CD4-positive, alpha-beta T cell treated with Interleukin-17A for 1 hour (primary cell): ENCODE measurements at regions not wholly inside any gene's neighbourhood (a gene's known extent, or its start where the extent isn't known, plus 50 kb on each side); places are given as distances from the start of the nearest gene placed in this dataset.
"Not testable (repeated sequence)": the region's sequence is repeated elsewhere in the genome, so short reads cannot be mapped to it uniquely, and the experiment has no call there.

Source experiments
- DNase-seq: peaks from one replicate; pipeline ENCODE4 v3.0.0-alpha.2; 2020

DNA sequence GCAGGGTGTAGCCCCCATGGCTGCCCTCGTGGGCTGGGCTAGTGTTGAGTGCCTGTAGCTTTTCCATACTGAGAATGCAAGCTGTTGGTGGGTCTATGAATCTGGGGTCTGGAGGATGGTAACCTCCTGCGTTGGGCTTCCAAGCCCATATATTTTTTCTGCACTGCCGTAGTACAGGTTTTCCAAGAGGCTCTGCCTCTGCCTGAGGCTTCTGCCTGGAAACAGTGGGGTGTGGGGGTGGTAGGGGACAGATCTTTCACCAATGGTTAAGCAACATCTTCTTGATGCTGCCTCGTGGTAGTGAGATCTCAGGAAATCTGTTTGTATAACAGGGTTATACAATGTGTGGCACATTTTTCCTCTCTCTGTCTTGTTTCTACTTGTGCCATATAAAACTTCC lies 189.0 kb upstream of the ZNF519 start:
- not testable (repeated sequence) for DNase-seq

- not testable (repeated sequence) for DNase-seq
Observed at GRCh38 chr18:14301255-14301654, 169.0 kb upstream of the ZNF519 start.

DNA sequence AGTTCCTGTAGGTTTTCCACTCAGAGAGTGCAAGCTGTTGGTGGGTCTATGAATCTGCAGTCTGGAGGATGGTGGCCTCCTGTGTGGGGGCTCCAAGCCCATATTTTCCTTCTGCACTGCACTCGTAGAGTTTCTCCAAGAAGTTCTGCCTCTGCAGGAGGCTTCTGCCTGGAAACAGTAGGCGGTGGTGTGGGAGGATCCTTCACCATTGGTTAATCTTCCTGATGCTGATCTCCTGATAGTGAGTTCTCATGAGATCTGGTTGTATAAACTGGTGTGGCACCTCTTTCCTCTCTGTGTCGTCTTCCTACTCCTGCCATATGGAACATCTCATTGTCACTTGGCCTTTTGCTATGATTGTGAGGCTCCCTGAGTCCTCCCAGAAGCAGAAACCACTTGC lies 162.8 kb upstream of the ZNF519 start:
- DNase-seq = not testable (repeated sequence)

DNA sequence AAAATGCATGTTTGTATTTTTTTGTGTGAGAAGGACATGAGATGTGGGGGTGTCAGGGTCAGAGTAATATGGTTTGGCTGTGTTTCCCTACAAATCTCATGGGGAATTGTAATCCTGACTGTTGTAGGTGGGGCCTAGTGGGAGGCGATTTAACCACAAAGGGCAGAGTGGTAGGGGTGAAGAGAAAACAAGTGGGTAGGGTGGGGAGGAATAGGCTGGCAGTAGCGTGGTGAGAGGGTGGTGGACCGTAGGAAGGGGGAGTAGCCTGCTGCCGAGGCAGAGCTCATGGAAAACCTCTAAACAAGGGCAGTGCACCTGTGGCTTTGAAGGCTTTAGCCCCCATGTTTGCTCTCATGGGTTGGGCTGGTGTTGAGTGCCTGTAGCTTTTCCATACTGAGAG lies 152.8 kb upstream of the ZNF519 start:
- DNase-seq = no peak

GRCh38 chr18:14275391-14275790 lies 143.2 kb upstream of the ZNF519 start:
- DNase-seq = not testable (repeated sequence)

GRCh38 chr18:14265637-14266410 lies 133.6 kb upstream of the ZNF519 start:
- DNase-seq = not testable (repeated sequence)

DNA sequence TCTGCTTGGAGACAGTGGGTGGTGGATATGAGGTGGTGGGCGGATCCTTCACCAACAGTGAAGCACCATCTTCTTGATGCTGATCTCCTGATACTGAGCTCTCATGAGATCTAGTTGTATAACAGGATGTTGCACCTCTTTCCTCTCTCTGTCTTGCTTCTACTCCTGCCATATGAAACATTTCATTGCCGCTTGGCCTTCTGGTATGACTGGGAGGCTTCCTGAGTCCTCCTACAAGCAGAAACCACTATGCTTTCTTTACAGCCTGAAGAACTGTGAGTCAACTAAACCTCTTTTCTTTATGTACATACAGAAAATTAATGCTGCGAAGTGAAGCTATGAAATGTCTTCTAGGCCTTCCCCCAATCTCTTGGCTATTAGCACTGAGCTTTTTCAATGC lies 130.6 kb upstream of the ZNF519 start:
- not testable (repeated sequence) for DNase-seq

DNA sequence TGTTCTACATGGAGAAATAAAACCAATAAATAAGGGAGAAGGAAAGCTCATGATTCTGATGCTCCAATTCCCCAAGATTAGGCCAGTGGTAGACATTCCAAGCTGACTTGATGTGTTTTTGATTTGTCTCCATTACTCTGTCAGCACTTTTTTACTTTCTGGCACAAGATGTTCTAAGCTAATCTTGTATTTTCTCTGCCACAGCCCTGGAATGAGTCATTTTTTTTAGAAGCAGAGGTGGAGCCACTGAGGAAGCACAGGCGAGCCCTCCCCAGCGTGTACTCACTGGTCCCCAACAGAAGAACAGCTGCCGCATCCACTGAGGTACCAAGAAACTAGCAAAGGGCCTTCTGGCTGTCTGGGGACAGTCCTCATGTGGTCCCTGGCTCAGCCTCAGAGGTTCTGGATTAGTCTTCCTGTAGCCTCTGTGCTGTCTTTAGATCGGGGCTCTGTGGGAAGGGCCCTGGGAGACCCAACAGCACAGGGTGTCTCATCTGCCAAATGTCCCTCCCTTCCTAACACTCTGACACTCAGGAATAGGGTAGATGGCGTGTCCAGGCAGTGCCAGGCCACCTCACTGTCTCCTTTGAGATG lies 117.9 kb upstream of the ZNF519 start:
- not testable (repeated sequence) for DNase-seq

- not testable (repeated sequence) for DNase-seq
Observed at GRCh38 chr18:14239224-14239623, 107.0 kb upstream of the ZNF519 start.

GRCh38 chr18:14236356-14237048 lies 104.3 kb upstream of the ZNF519 start:
- DNase-seq = not testable (repeated sequence)

DNA sequence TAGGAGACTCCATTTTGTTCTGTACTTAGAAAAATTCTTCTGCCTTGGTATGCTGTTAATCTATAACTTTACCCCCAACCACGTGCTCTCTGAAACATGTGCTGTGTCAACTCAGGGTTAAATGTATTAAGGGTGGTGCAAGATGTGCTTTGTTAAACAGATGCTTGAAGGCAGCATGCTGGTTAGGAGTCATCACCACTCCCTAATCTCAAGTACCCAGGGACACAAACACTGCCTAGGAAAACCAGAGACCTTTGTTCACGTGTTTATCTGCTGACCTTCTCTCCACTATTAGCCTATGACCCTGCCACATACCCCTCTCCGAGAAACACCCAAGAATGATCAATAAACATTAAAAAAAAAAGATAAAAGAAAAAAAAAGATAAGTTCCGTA lies 93.0 kb upstream of the ZNF519 start:
- DNase-seq = not testable (repeated sequence)

DNA sequence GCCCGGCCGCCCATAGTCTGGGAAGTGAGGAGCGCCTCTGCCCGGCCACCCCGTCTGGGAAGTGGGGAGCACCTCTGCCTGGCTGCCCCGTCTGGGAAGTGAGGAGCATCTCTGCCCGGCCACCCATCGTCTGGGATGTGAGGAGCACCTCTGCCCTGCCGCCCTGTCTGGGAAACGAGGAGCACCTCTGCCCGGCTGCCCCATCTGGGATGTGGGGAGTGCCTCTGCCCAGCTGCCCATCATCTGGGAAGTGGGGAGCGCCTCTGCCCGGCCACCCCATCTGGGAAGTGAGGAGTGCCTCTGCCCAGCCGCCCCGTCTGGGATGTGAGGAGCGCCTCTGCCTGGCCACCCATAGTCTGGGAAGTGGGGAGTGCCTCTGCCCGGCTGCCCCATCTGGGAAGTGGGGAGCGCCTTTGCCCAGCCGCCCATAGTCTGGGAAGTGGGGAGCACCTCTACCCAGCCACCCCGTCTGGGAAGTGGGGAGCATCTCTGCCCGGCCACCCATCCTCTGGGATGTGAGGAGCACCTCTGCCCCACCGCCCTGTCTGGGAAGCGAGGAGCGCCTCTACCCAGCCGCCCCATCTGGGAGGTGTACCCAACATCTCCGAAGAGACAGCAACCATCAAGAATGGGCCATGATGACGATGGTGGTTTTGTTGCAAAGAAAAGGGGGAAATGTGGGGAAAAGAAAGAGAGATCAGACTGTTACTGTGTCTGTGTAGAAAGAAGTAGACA lies 92.5 kb upstream of the ZNF519 start:
- not testable (repeated sequence) for DNase-seq

DNA sequence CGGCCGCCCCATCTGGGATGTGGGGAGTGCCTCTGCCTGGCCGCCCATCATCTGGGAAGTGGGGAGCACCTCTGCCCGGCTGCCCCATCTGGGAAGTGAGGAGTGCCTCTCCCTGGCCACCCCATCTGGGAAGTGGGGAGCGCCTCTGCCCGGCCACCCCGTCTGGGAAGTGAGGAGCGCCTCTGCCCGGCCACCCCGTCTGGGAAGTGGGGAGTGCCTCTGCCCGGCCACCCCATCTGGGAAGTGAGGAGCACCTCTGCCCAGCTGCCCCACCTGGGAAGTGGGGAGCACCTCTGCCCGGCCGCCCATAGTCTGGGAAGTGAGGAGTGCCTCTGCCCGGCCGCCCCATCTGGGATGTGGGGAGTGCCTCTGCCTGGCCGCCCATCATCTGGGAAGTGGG lies 91.7 kb upstream of the ZNF519 start:
- DNase-seq = not testable (repeated sequence)

DNA sequence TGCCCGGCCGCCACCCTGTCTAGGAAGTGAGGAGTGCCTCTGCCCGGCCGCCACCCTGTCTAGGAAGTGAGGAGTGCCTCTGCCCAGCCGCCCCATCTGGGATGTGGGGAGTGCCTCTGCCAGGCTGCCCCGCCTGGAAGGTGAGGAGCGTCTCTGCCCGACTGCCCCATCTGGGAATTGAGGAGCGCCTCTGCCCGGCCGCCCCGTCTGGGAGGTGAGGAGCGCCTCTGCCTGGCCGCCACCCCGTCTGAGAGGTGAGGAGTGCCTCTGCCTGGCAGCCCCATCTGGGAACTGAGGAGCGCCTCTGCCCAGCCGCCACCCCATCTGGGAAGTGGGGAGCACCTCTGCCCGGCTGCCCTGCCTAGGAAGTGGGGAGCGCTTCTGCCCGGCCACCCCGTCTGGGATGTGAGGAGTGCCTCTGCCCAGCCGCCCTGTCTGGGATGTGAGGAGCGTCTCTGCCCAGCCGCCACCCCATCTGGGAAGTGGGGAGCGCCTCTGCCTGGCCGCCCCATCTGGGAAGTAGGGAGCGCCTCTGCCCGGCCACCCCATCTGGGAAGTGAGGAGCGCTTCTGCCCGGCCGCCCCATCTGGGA lies 91.1 kb upstream of the ZNF519 start:
- not testable (repeated sequence) for DNase-seq

GRCh38 chr18:14222354-14223221 lies 90.4 kb upstream of the ZNF519 start:
- not testable (repeated sequence) for DNase-seq

- DNase-seq = no peak
Observed at GRCh38 chr18:14221689-14222088, 89.5 kb upstream of the ZNF519 start.

GRCh38 chr18:14215952-14216351 lies 83.7 kb upstream of the ZNF519 start:
- not testable (repeated sequence) for DNase-seq

GRCh38 chr18:14203424-14203823 lies 71.2 kb upstream of the ZNF519 start:
- not testable (repeated sequence) for DNase-seq

GRCh38 chr18:14190776-14191442 lies 58.7 kb upstream of the ZNF519 start:
- not testable (repeated sequence) for DNase-seq

DNA sequence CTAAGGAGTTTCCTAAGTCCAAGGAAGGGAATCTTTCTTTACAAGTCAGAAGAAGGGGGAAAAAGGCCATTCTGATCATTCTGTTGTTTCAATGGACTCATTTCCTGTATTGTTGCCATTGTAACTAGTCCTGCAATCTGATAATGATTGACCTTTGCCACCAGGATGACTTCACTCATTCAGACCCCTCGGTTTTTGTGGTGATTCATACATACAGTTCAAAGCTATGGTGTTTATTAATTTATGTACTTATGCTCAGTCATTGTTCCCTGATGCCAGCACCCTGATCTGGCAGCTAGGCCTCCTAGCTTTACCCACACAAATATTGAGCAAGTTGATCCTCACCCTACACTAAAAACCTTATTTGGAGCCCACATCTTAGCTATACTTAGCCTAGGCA lies 57.6 kb upstream of the ZNF519 start:
- no peak for DNase-seq
